ENCODE measurements at regions not wholly inside any gene's neighbourhood (a gene's known extent, or its start where the extent isn't known, plus 50 kb on each side); places are given as distances from the start of the nearest gene placed in this dataset.

GRCh38 chr2:104704496-104705245 lies 149.2 kb upstream of the POU3F3 start:
- Mint-ChIP-seq H3K4me1 (no peaks in the 10 kb centered on the region), H3K27me3 (ENCODE audit: low read depth in 3 of 3) (no peaks in the 10 kb centered on the region), H3K36me3 (no peaks in the 10 kb centered on the region), H3K9me3 (peaks cover 0 to 1% (median 0%) of the 10 kb centered on the region in 7 donors), H3K27ac (no peak overlapping the region), H3K4me3 (no peak overlapping the region)
- no peak overlapping the region for H3K9ac ChIP-seq (ENCODE audit: insufficient read depth, low read length, poor library complexity, severe bottlenecking)
- H4K20me1 ChIP-seq (ENCODE audit: insufficient read depth, low read length) = no peaks in the 10 kb centered on the region
- H2AFZ ChIP-seq (ENCODE audit: insufficient read depth, low read depth, low read length, poor library complexity, severe bottlenecking) = no peak overlapping the region
- no peaks in the 10 kb centered on the region for H3K36me3 ChIP-seq (replicated peaks in 1 of 2; ENCODE audit: control insufficient read depth in 1 of 2, insufficient read depth in 2 of 2, low read length in 2 of 2)
- no peaks in the 10 kb centered on the region for H3K9me3 ChIP-seq (replicated peaks in 1 of 2; ENCODE audit: control insufficient read depth in 1 of 2, insufficient read depth in 1 of 2, low read length in 2 of 2)
- no peak overlapping the region for H3K27ac ChIP-seq (ENCODE audit: low read depth in 1 of 2, low read length in 2 of 2)
- intact Hi-C loops (cut with micrococcal nuclease) = no loop called here
- no peaks in the 10 kb centered on the region for H3K4me1 ChIP-seq (ENCODE audit: control insufficient read depth in 1 of 2, insufficient read depth in 2 of 2, low read length in 2 of 2)
- H3K4me2 ChIP-seq (replicated peaks; ENCODE audit: extremely low read depth, low read length, poor library complexity, severe bottlenecking) = no peak overlapping the region
- TF ChIP-seq, protein P1, sequence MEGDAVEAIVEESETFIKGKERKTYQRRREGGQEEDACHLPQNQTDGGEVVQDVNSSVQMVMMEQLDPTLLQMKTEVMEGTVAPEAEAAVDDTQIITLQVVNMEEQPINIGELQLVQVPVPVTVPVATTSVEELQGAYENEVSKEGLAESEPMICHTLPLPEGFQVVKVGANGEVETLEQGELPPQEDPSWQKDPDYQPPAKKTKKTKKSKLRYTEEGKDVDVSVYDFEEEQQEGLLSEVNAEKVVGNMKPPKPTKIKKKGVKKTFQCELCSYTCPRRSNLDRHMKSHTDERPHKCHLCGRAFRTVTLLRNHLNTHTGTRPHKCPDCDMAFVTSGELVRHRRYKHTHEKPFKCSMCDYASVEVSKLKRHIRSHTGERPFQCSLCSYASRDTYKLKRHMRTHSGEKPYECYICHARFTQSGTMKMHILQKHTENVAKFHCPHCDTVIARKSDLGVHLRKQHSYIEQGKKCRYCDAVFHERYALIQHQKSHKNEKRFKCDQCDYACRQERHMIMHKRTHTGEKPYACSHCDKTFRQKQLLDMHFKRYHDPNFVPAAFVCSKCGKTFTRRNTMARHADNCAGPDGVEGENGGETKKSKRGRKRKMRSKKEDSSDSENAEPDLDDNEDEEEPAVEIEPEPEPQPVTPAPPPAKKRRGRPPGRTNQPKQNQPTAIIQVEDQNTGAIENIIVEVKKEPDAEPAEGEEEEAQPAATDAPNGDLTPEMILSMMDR (IDR thresholded peaks at IDR 0.05) = no peak
- H3K79me2 ChIP-seq (ENCODE audit: insufficient read depth, low read length) = no peaks in the 10 kb centered on the region
- no peak overlapping the region for H3K4me3 ChIP-seq (replicated peaks in 1 of 3; ENCODE audit: low read depth in 2 of 3, low read length in 3 of 3)
- no peaks in the 10 kb centered on the region for H3K27me3 ChIP-seq (ENCODE audit: control insufficient read depth in 2 of 2, insufficient read depth in 2 of 2, low read length in 2 of 2)
- DNase-seq = no peak
- WGBS (ENCODE audit: insufficient coverage) = 97% methylated on average over 14 of the region's 16 CpGs

DNA sequence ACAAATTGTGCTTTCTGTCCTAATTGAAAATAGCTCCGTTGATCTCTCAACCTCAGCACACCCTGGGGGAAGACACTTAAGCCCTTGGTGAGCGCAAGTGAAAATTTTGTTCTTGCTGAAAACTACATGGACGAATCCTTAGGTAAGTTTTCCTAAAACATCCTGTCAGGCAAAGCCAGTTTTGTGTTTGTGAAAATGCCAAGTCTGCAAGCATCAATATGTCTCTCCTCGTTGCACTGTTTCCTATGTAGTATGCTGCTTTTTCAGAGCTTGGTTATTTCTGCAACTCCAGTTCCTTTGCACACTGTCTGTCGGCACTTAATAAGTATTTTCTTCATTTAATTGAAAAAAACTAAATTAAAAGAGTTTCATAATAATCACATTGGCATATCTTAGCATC lies 146.9 kb upstream of the POU3F3 start:
- Histone ChIP-seq H3K27me3 (ENCODE audit: control insufficient read depth in 2 of 2, insufficient read depth in 2 of 2, low read length in 2 of 2) (no peaks in the 10 kb centered on the region), H3K9ac (ENCODE audit: insufficient read depth, low read length, poor library complexity, severe bottlenecking) (no peak overlapping the region), H3K9me3 (replicated peaks in 1 of 2; ENCODE audit: control insufficient read depth in 1 of 2, insufficient read depth in 1 of 2, low read length in 2 of 2) (no peaks in the 10 kb centered on the region), H3K4me1 (ENCODE audit: control insufficient read depth in 1 of 2, insufficient read depth in 2 of 2, low read length in 2 of 2) (no peaks in the 10 kb centered on the region), H2AFZ (ENCODE audit: insufficient read depth, low read depth, low read length, poor library complexity, severe bottlenecking) (no peak overlapping the region), H4K20me1 (ENCODE audit: insufficient read depth, low read length) (no peaks in the 10 kb centered on the region), H3K36me3 (replicated peaks in 1 of 2; ENCODE audit: control insufficient read depth in 1 of 2, insufficient read depth in 2 of 2, low read length in 2 of 2) (no peaks in the 10 kb centered on the region), H3K4me2 (replicated peaks; ENCODE audit: extremely low read depth, low read length, poor library complexity, severe bottlenecking) (no peak overlapping the region), H3K79me2 (ENCODE audit: insufficient read depth, low read length) (no peaks in the 10 kb centered on the region), H3K27ac (ENCODE audit: low read depth in 1 of 2, low read length in 2 of 2) (no peak overlapping the region), H3K4me3 (replicated peaks in 1 of 3; ENCODE audit: low read depth in 2 of 3, low read length in 3 of 3) (no peak overlapping the region)
- no CpG with 5 or more reads among the region's 5 CpGs for WGBS (ENCODE audit: insufficient coverage)
- Mint-ChIP-seq H3K9me3 (peaks cover 0 to 1% (median 0%) of the 10 kb centered on the region in 7 donors), H3K27me3 (ENCODE audit: low read depth in 3 of 3) (no peaks in the 10 kb centered on the region), H3K4me3 (no peak overlapping the region), H3K36me3 (no peaks in the 10 kb centered on the region), H3K4me1 (no peaks in the 10 kb centered on the region), H3K27ac (no peak overlapping the region)
- TF ChIP-seq, protein P1 (IDR thresholded peaks at IDR 0.05) = no peak
- DNase-seq = no peak
- intact Hi-C loops (cut with micrococcal nuclease) = no loop called here
